ENCODE measurements at regions not wholly inside any gene's neighbourhood (a gene's known extent, or its start where the extent isn't known, plus 50 kb on each side); places are given as distances from the start of the nearest gene placed in this dataset.

DNA sequence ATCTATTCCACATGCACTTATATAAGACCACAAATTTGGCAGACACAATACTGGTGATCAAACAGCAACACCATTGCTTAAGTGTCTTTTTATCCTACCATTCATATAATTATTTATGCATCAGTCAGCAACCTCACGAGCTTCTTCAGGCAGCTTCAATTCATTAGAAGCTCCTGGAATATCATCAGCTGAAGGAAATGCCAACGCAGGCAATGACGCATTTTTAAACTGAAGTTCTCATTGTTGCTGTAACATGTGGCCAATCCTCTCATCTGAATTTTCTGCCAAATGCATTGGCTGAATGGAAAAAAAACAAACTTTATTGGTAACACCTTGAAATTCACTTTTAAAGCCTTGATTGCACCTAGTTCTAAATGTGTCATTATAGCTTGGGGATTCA, 376.4 kb upstream of the RGMB start:
- CTCF ChIA-PET: no interaction called here
- Mint-ChIP-seq H3K27me3 (no peaks in the 10 kb centered on the region), H3K4me1 (no peaks in the 10 kb centered on the region), H3K27ac (no peak overlapping the region), H3K36me3 (ENCODE audit: low read depth) (no peaks in the 10 kb centered on the region), H3K9me3 (peaks cover 2% of the 10 kb centered on the region), H3K4me3 (no peak overlapping the region)
- DNase-seq (no peak), ATAC-seq (ENCODE audit: low read depth) (no peak)
- POLR2A ChIA-PET: no interaction called here
- intact Hi-C loops (cut with micrococcal nuclease): no loop called here
- no peak for TF ChIP-seq CTCF (IDR thresholded peaks at IDR 0.05)

DNA sequence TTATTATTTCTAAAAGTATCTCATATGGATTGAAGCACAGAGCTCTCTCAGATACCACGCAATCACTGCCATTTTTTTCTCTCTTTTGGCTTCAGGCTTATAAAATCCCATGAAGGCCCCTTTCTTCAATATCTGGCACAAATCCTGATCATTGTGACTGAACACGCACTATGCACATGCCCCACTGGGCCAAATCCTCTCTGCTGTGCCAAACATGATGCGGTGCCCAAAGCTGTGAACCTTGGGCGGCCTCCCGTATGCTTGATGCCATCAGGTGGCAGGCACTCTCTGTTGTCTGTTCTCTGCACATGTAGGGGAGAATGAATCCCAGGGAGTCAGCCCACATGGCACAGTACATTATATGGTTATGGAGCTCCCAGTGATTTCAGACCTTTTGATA, 375.0 kb upstream of the RGMB start:
- POLR2A ChIA-PET: no interaction called here
- no peaks in the 10 kb centered on the region for H3K4me1 Mint-ChIP-seq
- CTCF ChIA-PET: no interaction called here

GRCh38 chr5:98401656-98402055, 371.8 kb upstream of the RGMB start:
- DNase-seq (no peak), ATAC-seq (ENCODE audit: low read depth) (no peak)
- CTCF ChIA-PET: no interaction called here
- Mint-ChIP-seq H3K27me3 (no peaks in the 10 kb centered on the region), H3K4me1 (no peaks in the 10 kb centered on the region), H3K36me3 (ENCODE audit: low read depth) (no peaks in the 10 kb centered on the region), H3K27ac (no peak overlapping the region), H3K4me3 (no peak overlapping the region), H3K9me3 (no peaks in the 10 kb centered on the region)
- no peak for TF ChIP-seq CTCF (IDR thresholded peaks at IDR 0.05)
- intact Hi-C loops (cut with micrococcal nuclease): no loop called here
- POLR2A ChIA-PET: no interaction called here

More for the DNA sequence above, 375.0 kb upstream of the RGMB start:
- no peaks in the 10 kb centered on the region for H3K36me3 Mint-ChIP-seq (ENCODE audit: low read depth)
- intact Hi-C loops (cut with micrococcal nuclease): no loop called here
- DNase-seq: no peak
- no peak overlapping the region for H3K27ac Mint-ChIP-seq
- no peak for TF ChIP-seq CTCF (IDR thresholded peaks at IDR 0.05)
- H3K9me3 Mint-ChIP-seq: peaks cover 2% of the 10 kb centered on the region
- no peaks in the 10 kb centered on the region for H3K27me3 Mint-ChIP-seq
- no peak overlapping the region for H3K4me3 Mint-ChIP-seq
- no peak for ATAC-seq (ENCODE audit: low read depth)

GRCh38 chr5:98402130-98402529, 371.3 kb upstream of the RGMB start:
- ATAC-seq (ENCODE audit: low read depth) (no peak), DNase-seq (no peak)
- Mint-ChIP-seq H3K27me3 (no peaks in the 10 kb centered on the region), H3K27ac (no peak overlapping the region), H3K4me1 (no peaks in the 10 kb centered on the region), H3K9me3 (no peaks in the 10 kb centered on the region), H3K36me3 (ENCODE audit: low read depth) (no peaks in the 10 kb centered on the region), H3K4me3 (no peak overlapping the region)
- intact Hi-C loops (cut with micrococcal nuclease): no loop called here
- ChIA-PET CTCF (no interaction called here), POLR2A (no interaction called here)
- TF ChIP-seq CTCF (IDR thresholded peaks at IDR 0.05): no peak

GRCh38 chr5:98403131-98403530, 370.3 kb upstream of the RGMB start:
- CTCF ChIA-PET: no interaction called here
- ATAC-seq (ENCODE audit: low read depth): no peak

More at GRCh38 chr5:98403131-98403530, 370.3 kb upstream of the RGMB start:
- Mint-ChIP-seq H3K27me3 (no peaks in the 10 kb centered on the region), H3K4me3 (no peak overlapping the region), H3K27ac (no peak overlapping the region), H3K9me3 (no peaks in the 10 kb centered on the region), H3K36me3 (ENCODE audit: low read depth) (no peaks in the 10 kb centered on the region), H3K4me1 (no peaks in the 10 kb centered on the region)
- DNase-seq: no peak
- no peak for TF ChIP-seq CTCF (IDR thresholded peaks at IDR 0.05)
- intact Hi-C loops (cut with micrococcal nuclease): no loop called here
- POLR2A ChIA-PET: no interaction called here

All from activated B cell treated with CpG ODN at 0.5 μM for 24 hours (primary cell).